VCaP (cell line): ENCODE measurements at regions not wholly inside any gene's neighbourhood (a gene's known extent, or its start where the extent isn't known, plus 50 kb on each side); places are given as distances from the start of the nearest gene placed in this dataset.

Experiments used
- H3K27ac ChIP-seq: fragments of 450-650 bp; 2 replicates; pipeline ENCODE4 v1.5.1; 2017
- CTCF ChIP-seq: fragments of 450-650 bp; conservative IDR thresholded peaks from 2 replicates; pipeline ENCODE4 v1.5.1; 2017; ENCODE audit warnings: mild to moderate bottlenecking, moderate library complexity

GRCh38 chr10:47053081-47053798, 142.0 kb downstream of the PTPN20 start:
- TF ChIP-seq CTCF, result no peak
- no peak overlapping the region for H3K27ac ChIP-seq

GRCh38 chr10:47054974-47055373, 143.7 kb downstream of the PTPN20 start:
- no peak overlapping the region for H3K27ac ChIP-seq
- no peak for TF ChIP-seq CTCF

- no peak overlapping the region for H3K27ac ChIP-seq
- TF ChIP-seq CTCF, result no peak
These were observed 144.4 kb downstream of the PTPN20 start for GRCh38 chr10:47055386-47056246.

GRCh38 chr10:47056247-47056510, 145.0 kb downstream of the PTPN20 start:
- no peak overlapping the region for H3K27ac ChIP-seq
- no peak for TF ChIP-seq CTCF

GRCh38 chr10:47057471-47057870, 146.2 kb downstream of the PTPN20 start:
- no peak overlapping the region for H3K27ac ChIP-seq
- TF ChIP-seq CTCF, result no peak

GRCh38 chr10:47058032-47058702, 146.9 kb downstream of the PTPN20 start:
- no peak for TF ChIP-seq CTCF
- no peak overlapping the region for H3K27ac ChIP-seq

- no peak for TF ChIP-seq CTCF
- H3K27ac ChIP-seq, result no peak overlapping the region
These were observed 147.7 kb downstream of the PTPN20 start for GRCh38 chr10:47058961-47059391.
